ENCODE measurements at regions not wholly inside any gene's neighbourhood (a gene's known extent, or its start where the extent isn't known, plus 50 kb on each side); places are given as distances from the start of the nearest gene placed in this dataset.

DNA sequence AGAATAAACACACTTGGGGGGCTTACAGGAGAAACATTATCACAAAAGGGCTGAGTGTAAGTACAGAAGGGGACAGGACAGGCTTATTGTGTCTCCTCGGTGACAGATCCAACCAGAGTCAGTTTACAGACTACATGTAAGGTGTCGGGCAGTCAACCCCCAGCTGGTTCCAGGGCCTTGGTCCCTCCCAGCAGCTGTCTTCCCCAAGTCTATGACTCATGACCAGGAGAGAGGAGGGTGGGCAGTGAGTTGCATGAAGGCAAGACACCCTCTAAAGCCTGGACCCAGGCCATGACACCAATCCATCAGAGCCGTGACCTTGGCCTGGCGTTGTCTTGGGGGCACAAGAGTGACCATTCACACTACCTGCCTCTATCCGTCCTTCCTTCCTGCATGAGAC is 276.2 kb upstream of the CCL2 start:
- TF ChIP-seq, protein P1, sequence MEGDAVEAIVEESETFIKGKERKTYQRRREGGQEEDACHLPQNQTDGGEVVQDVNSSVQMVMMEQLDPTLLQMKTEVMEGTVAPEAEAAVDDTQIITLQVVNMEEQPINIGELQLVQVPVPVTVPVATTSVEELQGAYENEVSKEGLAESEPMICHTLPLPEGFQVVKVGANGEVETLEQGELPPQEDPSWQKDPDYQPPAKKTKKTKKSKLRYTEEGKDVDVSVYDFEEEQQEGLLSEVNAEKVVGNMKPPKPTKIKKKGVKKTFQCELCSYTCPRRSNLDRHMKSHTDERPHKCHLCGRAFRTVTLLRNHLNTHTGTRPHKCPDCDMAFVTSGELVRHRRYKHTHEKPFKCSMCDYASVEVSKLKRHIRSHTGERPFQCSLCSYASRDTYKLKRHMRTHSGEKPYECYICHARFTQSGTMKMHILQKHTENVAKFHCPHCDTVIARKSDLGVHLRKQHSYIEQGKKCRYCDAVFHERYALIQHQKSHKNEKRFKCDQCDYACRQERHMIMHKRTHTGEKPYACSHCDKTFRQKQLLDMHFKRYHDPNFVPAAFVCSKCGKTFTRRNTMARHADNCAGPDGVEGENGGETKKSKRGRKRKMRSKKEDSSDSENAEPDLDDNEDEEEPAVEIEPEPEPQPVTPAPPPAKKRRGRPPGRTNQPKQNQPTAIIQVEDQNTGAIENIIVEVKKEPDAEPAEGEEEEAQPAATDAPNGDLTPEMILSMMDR (IDR thresholded peaks at IDR 0.05; ENCODE audit: low read depth, low read length, missing input control): no peak
- TF ChIP-seq RAD21 (IDR thresholded peaks at IDR 0.05): no peak

Data from liver (tissue), 3 donors.